ENCODE measurements at regions not wholly inside any gene's neighbourhood (a gene's known extent, or its start where the extent isn't known, plus 50 kb on each side); places are given as distances from the start of the nearest gene placed in this dataset.

- H3K27me3 ChIP-seq: no peaks in the 10 kb centered on the region
- H3K4me1 ChIP-seq: peaks cover 29% of the 10 kb centered on the region
- no peak overlapping the region for H3K4me3 ChIP-seq
- H3K27ac ChIP-seq: peak overlapping the region; percentile 64
- DNase-seq (ENCODE audit: extremely low spot score in 2 of 2): peak; percentile 84 to 85
- no peaks in the 10 kb centered on the region for H3K9me3 ChIP-seq
- TF ChIP-seq, protein P1, sequence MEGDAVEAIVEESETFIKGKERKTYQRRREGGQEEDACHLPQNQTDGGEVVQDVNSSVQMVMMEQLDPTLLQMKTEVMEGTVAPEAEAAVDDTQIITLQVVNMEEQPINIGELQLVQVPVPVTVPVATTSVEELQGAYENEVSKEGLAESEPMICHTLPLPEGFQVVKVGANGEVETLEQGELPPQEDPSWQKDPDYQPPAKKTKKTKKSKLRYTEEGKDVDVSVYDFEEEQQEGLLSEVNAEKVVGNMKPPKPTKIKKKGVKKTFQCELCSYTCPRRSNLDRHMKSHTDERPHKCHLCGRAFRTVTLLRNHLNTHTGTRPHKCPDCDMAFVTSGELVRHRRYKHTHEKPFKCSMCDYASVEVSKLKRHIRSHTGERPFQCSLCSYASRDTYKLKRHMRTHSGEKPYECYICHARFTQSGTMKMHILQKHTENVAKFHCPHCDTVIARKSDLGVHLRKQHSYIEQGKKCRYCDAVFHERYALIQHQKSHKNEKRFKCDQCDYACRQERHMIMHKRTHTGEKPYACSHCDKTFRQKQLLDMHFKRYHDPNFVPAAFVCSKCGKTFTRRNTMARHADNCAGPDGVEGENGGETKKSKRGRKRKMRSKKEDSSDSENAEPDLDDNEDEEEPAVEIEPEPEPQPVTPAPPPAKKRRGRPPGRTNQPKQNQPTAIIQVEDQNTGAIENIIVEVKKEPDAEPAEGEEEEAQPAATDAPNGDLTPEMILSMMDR (IDR thresholded peaks at IDR 0.05): no peak
- no peak for TF ChIP-seq POLR2AphosphoS5 (IDR thresholded peaks at IDR 0.05; ENCODE audit: insufficient read depth in 1 of 2, low read depth in 1 of 2)
- TF ChIP-seq POLR2A (IDR thresholded peaks at IDR 0.05): no peak
- H3K36me3 ChIP-seq: no peaks in the 10 kb centered on the region
- intact Hi-C loops (cut with DNase I): no loop called here
Observed at GRCh38 chr7:73977619-73978618, 50.1 kb upstream of the ELN start.

Measured in vagina (tissue), 2 donors.